Inferior parietal cortex (tissue), 1 donor: ENCODE measurements at regions not wholly inside any gene's neighbourhood (a gene's known extent, or its start where the extent isn't known, plus 50 kb on each side); places are given as distances from the start of the nearest gene placed in this dataset.

Experiments used
- DNase-seq: peaks from one replicate; pipeline ENCODE4 v3.0.0-alpha.2; 2016; ENCODE audit errors: extremely low spot score

GRCh38 chr5:74954919-74955318 is 88.7 kb upstream of the FAM169A start:
- no peak for DNase-seq

GRCh38 chr5:74953937-74954720 is 87.9 kb upstream of the FAM169A start:
- DNase-seq: no peak

- DNase-seq: no peak
Observed at GRCh38 chr5:74953554-74953936, 87.4 kb upstream of the FAM169A start.

GRCh38 chr5:74952406-74952805 is 86.2 kb upstream of the FAM169A start:
- no peak for DNase-seq

GRCh38 chr5:74951865-74952264 is 85.7 kb upstream of the FAM169A start:
- DNase-seq: no peak

GRCh38 chr5:74950836-74951515 is 84.8 kb upstream of the FAM169A start:
- DNase-seq: no peak

- no peak for DNase-seq
Observed at GRCh38 chr5:74949976-74950375, 83.8 kb upstream of the FAM169A start.

- DNase-seq: no peak
Observed at GRCh38 chr5:74948031-74948546, 81.9 kb upstream of the FAM169A start.

- DNase-seq: no peak
Observed at GRCh38 chr5:74946471-74946870, 80.3 kb upstream of the FAM169A start.

GRCh38 chr5:74945561-74946165 is 79.5 kb upstream of the FAM169A start:
- no peak for DNase-seq

- DNase-seq: no peak
Observed at GRCh38 chr5:74943905-74944304, 77.7 kb upstream of the FAM169A start.

- no peak for DNase-seq
Observed at GRCh38 chr5:74942622-74943286, 76.6 kb upstream of the FAM169A start.

- DNase-seq: no peak
Observed at GRCh38 chr5:74940782-74941353, 74.7 kb upstream of the FAM169A start.

GRCh38 chr5:74938250-74938933 is 72.2 kb upstream of the FAM169A start:
- no peak for DNase-seq

- no peak for DNase-seq
Observed at GRCh38 chr5:74935752-74936091, 69.5 kb upstream of the FAM169A start.

GRCh38 chr5:74934949-74935751 is 69.0 kb upstream of the FAM169A start:
- DNase-seq: peak; percentile 17

GRCh38 chr5:74927336-74927735 is 61.1 kb upstream of the FAM169A start:
- DNase-seq: no peak

- DNase-seq: peak; percentile 78
Observed at GRCh38 chr5:74919487-74919886, 53.3 kb upstream of the FAM169A start.

GRCh38 chr5:74919041-74919440 is 52.9 kb upstream of the FAM169A start:
- no peak for DNase-seq

- DNase-seq: no peak
Observed at GRCh38 chr5:74918232-74918669, 52.1 kb upstream of the FAM169A start.
